ENCODE measurements at regions not wholly inside any gene's neighbourhood (a gene's known extent, or its start where the extent isn't known, plus 50 kb on each side); places are given as distances from the start of the nearest gene placed in this dataset.

DNA sequence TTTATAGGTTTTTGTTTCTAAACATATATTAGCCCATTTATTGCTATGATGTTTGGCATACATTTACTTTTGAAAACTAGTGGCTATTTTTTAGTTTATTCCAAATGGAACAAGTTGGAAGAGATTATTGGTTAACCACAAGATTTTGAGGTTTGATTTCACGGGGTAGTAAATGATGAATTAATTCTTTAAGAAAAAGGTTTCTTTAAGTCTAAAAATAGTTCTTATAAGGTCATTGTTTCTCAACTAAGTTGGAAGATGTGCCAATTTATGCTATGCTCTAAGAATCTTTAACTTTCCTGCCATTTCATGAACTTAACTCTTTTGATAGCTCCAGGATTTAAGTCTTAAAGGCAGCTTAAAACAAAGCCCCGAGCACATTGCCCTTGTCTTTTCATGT is 183.8 kb downstream of the LMO4 start:
- DNase-seq, result no peak

DNA sequence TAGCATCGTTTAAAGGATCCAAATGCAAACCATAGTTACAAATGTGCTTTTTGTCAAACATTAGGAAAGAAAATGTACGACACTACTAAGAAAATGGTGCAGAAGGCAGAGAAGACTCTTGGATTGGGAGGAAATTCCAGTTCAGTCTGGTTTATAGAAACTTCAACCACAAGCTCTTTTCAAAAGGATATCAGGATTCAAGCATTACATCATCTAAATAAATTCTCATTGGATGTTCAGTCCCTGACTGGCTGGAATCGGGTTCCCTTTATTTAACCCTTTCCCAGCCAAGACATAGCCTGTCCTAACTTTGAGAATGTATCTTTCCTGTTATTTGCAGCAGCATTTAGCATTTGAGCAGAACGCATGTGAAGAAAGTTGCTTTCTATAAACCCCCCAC is 184.6 kb downstream of the LMO4 start:
- peak; percentile 5 for DNase-seq

DNA sequence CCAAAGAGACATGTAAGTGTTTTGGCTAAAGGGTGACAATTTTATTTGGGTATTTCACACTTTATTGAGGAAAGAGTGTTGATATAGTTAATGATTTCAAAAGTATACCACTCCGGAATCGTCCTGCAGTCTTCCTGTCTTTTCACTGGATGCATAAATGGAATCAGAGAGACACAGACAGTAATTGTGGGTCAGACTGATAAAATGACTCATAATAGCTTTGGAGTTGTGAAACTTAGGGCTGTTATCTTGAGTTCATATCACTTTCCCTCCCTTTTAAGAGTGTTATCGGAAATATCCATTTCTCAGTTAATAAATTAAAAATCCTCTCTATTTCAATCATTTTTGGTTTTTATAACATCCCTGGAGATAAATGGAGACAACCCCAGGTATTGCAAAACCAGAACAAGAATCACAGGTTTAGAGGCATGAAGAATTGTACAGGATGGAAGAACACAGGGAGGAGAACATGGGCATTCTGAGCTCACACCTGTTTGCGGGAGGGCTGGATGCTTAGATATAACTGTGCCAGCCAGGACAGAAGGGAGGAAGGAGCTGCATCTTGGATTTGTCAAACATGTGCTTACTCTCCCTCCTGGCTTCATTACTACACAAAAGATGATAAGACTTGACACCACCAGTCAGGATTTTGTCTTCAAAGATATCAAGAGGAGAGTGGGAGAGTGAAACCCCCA is 185.4 kb downstream of the LMO4 start:
- no peak for DNase-seq

DNA sequence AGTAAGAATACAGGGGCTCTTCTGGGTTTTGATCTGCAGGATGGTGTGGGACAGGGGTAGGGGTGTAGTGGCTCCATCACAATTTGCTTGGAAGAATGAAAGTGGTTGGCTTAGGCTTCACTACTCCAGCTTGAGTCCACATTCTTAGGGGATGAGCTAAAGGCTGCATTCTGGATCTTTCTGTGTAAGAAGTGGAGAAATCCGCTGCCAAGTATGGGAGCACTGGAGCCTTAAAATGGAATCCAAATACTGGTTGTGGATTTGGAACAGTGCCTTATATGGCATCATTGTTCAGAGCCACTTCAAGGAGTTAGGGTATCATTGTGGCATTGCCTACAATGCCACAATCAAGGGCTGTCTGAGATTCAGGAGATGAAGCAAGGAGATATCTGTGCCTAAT is 187.1 kb downstream of the LMO4 start:
- DNase-seq, result peak; percentile 87

DNA sequence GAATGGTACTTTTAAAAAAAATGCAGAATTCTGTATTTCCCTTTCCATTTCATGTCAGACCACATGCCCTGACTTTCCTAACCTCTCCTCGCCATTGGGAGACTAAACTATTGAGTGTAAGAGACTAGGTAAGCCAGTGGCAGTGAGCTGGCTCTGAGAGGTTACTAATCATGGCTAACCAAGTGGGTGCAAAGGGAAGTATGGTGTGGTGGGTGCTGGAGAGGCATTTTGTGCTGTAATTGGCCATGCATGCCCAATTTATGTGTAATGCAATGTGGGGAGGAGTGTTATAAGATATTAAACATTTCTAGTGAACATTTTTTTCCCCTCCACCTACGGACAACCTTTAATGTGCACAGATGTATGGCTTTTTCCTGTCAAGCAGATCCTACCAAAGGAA is 190.1 kb downstream of the LMO4 start:
- no peak for DNase-seq

DNA sequence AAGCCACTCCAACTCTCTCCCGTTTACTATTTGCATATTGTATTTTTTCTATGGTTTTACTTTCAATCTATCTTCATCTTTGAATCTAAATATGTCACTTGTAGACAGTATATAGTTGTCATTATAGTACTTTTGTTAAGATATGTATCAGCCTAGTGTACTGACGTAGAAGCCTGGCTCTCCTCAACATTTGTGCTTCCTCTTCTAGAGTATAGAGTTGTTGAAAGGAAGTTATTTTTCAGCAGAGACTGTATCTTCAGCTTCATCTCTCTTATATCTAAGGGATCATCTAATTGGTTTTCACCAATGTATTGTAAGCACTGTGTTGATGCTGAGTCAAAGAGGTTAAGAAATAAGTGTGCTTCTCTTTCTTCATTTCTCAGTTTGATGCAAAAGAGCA is 192.8 kb downstream of the LMO4 start:
- no peak for DNase-seq

DNA sequence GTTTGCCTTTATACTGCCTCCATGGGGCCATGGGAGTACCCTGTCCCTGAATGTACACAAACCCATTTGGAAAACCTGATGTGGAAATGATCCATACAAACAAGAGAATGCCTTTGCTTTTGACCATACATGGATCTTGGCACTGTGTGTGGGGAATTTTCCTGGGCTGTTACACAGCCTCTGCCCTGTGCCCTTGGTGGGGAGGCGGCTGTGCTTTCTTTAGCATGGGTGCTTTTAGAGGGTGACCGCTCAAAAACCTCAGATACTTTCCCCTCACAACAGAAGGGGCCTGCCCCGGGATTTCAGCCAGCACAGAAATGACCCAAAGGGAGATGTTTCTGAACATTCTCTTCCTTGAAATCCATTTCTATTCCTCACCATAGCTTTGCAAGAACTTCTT is 194.8 kb downstream of the LMO4 start:
- no peak for DNase-seq

DNA sequence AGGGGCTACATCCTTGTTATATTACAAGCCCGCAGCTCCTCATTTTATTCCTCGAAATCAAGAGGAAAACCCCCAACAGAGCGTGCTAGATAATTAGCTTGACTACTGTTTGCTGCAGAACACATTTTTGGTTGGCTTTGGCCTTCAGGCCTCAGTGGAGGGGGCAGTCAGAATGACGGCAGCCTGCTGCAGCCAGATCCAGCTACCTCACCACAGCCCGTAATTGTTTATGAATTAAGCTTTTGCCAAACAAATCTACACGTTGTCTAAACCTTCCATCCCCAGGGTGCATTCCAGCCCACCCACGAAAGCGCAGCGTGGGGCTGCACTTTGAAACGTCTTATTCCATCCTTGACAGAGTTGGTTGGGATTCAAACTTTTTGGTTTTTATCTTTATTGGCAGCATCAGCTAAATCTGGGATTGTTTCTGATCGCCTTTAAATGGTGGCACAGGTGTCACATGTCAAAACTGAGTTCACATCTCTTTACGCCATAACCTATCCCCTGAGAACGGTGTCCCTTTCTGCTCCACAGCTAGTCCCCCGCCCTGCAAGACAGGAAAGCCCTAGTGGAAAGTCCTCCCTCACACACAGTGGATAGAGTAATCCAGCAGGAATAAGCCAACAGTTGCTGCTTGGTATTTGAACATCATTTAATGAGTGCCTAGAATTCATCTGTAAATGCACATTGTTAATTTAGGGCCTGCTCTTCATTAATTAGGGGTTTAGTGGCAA is 195.5 kb downstream of the LMO4 start:
- no peak for DNase-seq

DNA sequence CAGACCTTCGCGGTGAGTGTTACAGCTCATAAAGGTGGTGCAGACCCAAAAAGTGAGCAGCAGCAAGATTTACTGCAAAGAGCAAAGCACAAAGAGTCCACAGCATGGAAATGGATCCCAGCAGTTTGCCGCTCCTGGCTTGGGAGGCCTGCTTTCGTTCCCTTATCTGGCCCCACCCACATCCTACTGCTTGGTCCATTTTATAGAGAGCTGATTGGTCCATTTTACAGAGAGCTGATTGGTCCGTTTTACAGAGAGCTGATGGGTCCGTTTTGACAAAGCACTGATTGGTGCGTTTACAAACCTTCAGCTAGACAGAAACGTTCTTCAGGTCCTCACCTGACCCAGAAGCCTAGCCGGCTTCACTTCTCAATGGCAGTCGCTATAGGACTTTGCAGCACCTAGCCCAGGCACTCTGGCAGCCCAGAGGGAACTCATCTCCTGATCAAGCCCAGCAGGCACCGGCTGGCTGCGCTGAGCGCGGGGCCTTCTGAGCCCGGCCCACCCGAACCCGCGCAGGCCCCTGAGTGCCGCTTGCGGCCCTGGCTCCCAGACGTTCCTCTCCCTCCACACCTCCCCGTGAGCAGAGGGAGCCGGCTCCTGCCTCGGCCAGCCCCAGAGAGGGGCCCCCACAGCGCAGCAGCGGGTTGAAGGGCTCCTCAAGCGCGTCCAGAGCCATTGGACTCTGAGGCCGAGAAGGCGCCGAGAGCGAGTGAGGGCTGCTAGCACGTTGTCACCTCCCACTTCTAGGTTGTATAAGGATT is 200.3 kb downstream of the LMO4 start:
- DNase-seq, result no peak

DNA sequence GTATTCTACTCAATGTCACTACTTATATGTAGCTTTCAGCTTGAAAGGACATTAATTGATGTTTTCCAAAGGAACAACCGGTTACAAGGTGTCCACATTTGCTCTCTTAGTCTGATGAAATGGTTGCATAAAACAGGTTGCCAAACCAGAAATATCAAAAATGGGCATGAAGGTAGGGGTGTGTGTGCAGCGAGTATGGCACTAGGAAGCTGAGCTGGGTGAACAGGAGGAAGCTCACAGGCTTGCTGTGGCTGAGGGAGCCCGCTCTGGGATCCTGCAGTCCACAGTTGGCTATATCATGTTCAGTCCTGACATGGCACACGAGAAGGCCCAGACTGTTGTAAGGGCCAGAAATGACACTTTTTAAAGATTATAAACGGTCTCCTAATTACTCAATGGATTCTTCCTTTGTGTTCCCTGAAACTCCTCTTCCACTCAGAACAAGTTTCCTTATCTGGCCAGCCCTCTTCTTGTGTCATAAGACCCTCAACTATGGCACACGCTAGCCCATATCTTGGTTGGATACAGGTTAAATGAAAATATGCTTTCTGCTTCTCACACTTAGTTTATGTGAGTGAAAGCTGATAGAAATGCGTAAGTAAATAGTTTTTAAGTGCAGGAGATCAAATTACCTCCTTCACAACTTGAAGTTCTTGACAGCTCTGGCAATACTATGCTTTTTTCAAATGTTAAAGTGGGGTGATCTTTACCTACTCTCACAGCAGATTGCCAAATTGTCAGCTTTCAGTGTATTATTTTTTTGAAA is 201.5 kb downstream of the LMO4 start:
- no peak for DNase-seq

DNA sequence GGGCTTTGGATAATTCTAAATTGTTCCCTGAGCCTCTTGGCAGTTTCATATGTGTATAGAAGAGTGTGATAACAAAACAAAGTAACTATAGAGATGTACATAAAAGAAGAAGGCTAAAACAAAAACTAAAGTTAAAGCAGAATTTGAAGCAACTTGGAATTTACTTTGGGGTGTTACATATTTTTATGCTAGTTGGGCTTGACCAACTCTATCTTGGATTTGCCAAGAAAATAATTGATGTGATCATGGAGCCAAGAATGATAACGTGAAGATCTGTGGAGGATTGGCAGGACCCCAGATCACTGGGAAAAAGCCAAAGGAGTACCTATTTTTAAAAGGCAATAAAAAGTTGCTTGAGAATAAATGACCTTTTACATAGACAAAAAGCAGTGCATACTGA is 206.9 kb downstream of the LMO4 start:
- no peak for DNase-seq

DNA sequence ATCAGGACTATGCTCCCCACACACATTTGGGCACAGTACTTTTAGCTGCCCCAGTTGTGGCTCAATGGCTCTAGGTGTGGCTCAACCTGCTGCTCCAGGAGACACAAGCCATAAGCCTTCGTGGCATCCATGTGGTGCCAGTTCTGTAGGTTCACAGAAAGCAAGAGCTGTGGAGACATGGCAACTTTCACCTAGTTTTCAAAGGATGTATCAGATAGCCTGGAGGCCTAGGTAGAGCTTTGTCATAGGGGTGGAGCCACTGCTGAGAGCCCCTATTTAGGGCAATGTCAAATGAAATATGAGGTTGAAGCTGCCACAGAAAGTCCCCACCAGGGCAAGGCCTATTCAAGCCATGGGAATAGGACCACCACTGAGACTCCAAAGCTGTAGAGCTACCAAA is 210.5 kb downstream of the LMO4 start:
- DNase-seq, result no peak

DNA sequence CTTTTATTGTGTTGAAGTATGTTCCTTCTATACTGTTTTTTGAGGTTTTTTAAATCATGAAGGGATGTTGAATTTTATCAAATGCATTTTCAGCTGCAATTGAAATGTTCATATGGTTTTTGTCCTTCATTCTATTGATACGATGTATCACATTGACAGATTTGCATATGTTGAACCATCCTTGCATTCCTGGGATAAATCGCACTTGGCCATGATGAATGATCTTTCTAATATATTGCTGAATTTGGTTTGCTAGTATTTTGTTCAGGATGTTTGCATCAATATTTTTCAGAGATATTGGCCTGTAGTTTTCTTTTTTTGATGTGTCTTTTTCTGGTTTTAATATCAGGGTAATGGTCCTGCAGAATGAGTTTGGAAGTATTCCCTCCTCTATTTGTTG is 214.0 kb downstream of the LMO4 start:
- no peak for DNase-seq

DNA sequence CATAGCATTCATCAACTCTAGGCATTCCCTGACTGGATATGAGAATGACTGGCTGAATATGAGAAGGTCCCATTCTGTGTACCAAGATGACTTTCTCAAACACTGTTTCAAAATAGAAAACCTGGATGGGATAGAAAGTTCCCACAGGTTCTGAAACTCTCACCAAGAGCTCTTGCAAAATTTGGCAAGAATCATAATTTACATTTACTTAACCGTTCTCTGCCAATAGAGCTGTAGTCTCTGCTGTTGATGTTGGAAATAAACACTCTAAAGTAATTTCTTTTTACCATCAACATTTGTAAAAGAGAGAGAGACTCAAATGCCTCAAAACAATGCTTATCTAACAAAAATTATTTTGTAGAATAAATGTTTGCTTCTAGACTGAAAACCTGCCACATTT is 221.1 kb downstream of the LMO4 start:
- DNase-seq, result peak; percentile 35

DNA sequence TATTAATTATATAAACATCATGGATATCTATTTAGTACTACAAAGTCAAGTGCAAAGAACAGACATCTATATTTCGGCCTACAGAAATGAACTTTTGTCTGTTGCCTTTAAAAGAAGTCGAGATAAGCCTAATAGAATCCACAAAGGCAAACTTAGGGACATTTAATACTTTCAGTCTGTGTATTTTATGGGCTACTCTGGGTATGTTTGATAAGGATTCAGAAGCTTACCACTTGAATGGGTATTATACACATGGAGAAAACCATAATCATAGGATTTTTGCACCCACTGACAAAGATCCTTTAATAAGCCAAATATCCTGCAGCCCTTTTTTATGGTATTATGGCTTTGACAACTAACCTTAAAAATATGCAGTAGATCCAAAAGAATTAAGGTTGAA is 224.8 kb downstream of the LMO4 start:
- no peak for DNase-seq

DNA sequence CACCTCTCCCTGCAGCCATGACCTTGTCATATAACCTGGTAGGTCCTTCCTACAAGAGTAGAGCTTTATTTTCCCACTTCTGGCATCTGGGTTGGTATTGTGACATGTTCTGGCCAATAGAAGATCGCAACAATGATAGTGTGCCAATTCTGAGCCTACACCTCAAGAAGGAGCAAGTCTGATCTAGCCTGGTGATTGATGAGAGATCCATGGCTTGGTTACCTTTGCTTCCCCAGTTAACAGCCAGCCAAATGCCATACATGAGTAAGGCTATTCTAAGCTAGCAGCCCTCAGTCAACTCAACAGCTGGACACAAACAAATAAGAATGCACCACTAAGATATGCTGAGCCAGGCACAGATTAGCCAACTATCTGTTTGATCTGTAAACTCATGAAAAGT is 226.7 kb downstream of the LMO4 start:
- no peak for DNase-seq

DNA sequence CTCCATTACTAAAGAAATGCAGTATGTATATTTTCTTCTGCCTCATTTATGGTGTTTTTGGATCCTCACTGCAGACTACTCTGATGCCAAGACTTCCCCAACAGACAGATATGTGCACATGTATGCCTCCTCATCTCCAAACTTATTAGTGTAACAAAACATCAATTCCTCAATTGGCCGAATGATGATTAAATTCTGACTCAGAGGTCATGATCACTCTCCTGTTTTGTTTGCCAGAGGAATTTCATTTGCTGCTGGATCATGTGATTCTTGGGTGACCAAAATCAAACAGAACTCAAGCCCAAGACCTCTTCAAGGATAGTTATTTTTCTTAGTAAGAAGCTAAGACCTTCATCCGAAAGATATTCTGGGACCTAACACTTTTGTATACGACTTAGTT is 227.6 kb downstream of the LMO4 start:
- no peak for DNase-seq

DNA sequence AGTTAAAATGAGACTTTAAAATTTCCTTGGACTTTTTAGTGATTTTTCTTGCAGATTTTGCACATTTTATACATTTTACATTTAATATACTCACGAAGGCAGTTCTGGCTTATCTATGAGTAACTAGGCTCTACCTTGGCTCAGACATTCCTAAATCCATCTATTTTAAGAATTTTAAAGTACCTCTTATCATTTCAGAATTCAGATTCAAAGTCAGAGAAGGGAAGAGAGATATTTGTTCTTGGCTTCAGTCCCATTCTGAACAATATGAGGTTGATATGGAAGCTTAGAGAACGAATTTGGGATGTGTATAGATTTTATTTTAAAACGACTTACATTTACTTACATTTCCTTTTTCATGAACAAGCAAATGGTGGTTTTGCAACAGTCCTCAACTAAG is 230.2 kb downstream of the LMO4 start:
- DNase-seq, result no peak

DNA sequence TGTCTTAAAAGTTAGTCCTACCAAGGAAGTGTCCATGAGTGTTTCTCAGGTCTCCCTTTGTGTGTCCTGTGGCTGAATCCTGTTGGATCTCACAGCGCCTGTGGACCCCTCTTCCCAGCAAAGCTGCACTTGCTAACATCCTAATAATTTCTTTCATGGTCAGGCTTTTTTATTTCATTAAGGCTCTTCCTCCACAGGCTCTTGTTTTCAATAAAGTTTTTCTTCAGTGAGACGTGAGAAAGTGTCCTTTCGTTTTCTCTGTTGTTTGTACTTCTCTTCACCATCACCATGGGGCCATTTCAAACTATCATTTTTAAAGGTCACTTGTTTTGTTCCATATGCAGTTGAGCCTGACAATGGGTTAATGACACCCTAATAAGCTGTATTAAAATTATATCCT is 231.5 kb downstream of the LMO4 start:
- no peak for DNase-seq

DNA sequence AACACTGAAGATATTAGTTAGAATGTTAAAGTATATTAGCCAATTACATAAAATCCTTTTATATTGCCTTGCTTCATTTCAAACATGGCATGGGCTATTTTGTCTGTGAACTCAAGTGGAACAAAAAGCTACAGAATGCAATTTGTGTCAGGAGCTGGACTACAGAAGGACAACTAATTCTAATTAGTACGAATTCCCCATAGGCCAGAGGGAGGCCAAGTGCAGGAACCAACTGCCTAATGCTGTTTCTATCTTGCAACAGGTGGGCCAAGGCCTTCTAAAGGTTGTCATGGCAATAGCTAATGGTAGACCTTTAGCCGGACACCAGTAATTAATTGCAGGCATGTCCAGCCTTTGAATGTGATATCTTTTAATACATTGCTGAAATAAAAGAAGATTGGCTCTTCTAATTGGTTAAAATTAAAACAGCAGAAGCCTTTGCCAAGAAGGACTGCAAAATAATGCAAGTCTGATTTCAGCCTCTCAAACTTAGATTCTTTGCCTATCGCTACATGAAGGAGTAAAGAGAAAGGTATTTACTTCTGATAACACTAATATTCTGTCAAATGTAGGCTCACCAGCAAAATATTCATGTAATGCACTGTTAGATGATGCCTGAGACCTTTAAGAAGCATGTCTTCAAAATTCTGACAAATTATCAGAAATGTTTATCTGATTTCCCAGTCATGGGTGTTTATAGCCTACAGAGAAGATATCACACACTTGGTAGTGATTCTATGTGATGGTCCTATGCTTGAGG is 232.1 kb downstream of the LMO4 start:
- peak; percentile 17 for DNase-seq

DNA sequence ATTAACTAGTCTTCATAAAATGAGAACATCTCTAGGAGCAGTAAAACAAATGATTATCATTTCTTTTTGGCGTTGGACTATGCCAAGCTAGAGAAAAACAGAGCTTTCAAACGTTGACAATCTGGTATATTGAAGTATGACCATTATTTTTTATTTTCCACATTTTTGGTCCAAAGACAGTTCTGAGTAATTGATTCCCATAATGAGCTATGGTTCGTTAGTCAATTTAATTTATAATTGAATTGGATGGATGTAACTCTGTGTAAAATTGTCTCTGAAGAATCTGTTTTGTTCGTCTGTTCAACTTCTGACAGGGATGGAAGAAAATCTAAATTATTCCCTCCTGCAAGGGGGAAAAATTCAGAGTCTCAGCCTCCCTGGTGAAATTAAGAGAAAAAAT is 234.5 kb downstream of the LMO4 start:
- no peak for DNase-seq

DNA sequence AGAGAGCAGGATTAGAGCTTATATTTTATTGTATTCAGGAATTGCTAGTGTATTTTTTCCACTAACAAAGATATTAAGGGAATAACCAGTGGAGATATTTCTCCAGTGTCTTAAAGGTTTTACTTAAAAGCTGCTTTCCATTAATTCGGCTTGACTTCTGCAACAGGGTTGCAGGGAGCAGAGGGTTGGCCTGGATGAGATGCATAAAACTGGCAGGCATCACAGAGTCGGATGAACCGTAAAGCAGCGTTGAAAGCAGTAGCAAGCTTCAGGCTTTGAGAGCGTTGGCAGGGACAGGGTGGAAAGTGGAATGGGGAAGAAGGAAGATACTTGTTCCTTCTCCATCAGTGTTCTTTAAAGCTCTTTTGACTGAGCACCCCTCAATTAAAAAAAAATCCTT is 237.2 kb downstream of the LMO4 start:
- DNase-seq, result no peak

DNA sequence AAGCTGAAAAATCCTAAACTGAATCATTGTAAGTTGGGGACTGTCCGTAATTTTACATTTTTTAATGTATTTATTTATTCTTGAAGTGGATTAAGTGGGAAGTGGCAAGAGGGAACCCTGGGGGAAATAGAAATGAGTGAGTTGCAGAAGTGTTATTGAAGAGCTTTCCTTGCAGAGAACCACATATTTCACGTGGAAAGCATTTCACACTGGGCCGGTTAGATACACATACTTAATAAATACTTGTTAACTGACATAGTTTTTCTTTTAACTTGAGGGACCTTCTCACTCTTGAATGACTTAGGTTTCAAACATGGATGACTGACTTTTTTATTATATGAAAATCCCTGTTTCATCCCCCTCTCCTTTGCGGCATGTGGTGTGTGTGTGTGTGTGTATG is 239.3 kb downstream of the LMO4 start:
- DNase-seq, result no peak

Data from NCI-H446 treated with DMSO at 0.1 percent for 48 hours (cell line).